MM.1S (cell line): ENCODE measurements at regions not wholly inside any gene's neighbourhood (a gene's known extent, or its start where the extent isn't known, plus 50 kb on each side); places are given as distances from the start of the nearest gene placed in this dataset.
A peak's percentile ranks its signal among the peaks of the same experiment; 100 is the strongest.

Source experiments
- DNase-seq: peaks from one replicate; pipeline ENCODE4 v3.0.0-alpha.2; 2015
- H2AFZ ChIP-seq: fragments of 300-600 bp; sonication (generic); 2 replicates; pipeline ENCODE4 v1.6.0; 2016; ENCODE audit warnings: antibody characterized with exemption, low read length
- H3F3A ChIP-seq: fragments of 300-600 bp; sonication (generic); 2 replicates; pipeline ENCODE4 v1.6.1; 2016; ENCODE audit warnings: mild to moderate bottlenecking, antibody characterized with exemption, low read length, moderate library complexity, mixed read lengths; ENCODE audit not compliant: insufficient read depth
- H3K27ac ChIP-seq: fragments of 300-600 bp; sonication (generic); 2 replicates; pipeline ENCODE4 v1.5.1; 2016; ENCODE audit warnings: mild to moderate bottlenecking, low read length
- H3K27me3 ChIP-seq: fragments of 300-600 bp; sonication (generic); replicated peaks from 2 replicates; pipeline ENCODE4 v1.6.0; 2016; ENCODE audit warnings: low read length; ENCODE audit not compliant: insufficient read depth
- H3K36me3 ChIP-seq: fragments of 300-600 bp; sonication (generic); replicated peaks from 2 replicates; pipeline ENCODE4 v1.6.1; 2016; ENCODE audit warnings: mild to moderate bottlenecking, low read length, mixed read lengths; ENCODE audit not compliant: insufficient read depth
- H3K4me1 ChIP-seq: fragments of 300-600 bp; sonication (generic); 2 replicates; pipeline ENCODE4 v1.6.1; 2016; ENCODE audit warnings: low read length, mixed read lengths
- H3K4me2 ChIP-seq: fragments of 300-600 bp; sonication (generic); 2 replicates; pipeline ENCODE4 v1.6.0; 2016; ENCODE audit warnings: low read depth, low read length
- H3K4me3 ChIP-seq: fragments of 300-600 bp; sonication (generic); 2 replicates; pipeline ENCODE4 v1.5.1; 2016; ENCODE audit warnings: low read length, mixed read lengths
- H3K79me2 ChIP-seq: fragments of 300-600 bp; sonication (generic); 2 replicates; pipeline ENCODE4 v1.6.1; 2016; ENCODE audit warnings: mixed run types, low read length, mixed read lengths
- H3K9ac ChIP-seq: fragments of 300-600 bp; sonication (generic); 2 replicates; pipeline ENCODE4 v1.6.1; 2016; ENCODE audit warnings: low read length, mixed read lengths
- H3K9me2 ChIP-seq: fragments of 300-600 bp; sonication (generic); replicated peaks from 2 replicates; pipeline ENCODE4 v1.6.1; 2016; ENCODE audit warnings: mild to moderate bottlenecking, low read length, mixed read lengths; ENCODE audit not compliant: insufficient read depth
- H3K9me3 ChIP-seq: fragments of 300-600 bp; sonication (generic); replicated peaks from 2 replicates; pipeline ENCODE4 v1.6.1; 2016; ENCODE audit warnings: mild to moderate bottlenecking, low read length, mixed read lengths; ENCODE audit not compliant: insufficient read depth
- H4K20me1 ChIP-seq: fragments of 300-600 bp; sonication (generic); 2 replicates; pipeline ENCODE4 v1.6.1; 2016; ENCODE audit warnings: mild to moderate bottlenecking, low read length, moderate library complexity, mixed read lengths; ENCODE audit not compliant: insufficient read depth
- EZH2 ChIP-seq: fragments of 300-600 bp; sonication (generic); optimal IDR thresholded peaks from 2 replicates; pipeline ENCODE3; 2017; ENCODE audit warnings: low read depth, mild to moderate bottlenecking, antibody characterized with exemption, low read length, mixed read lengths
- EZH2phosphoT487 ChIP-seq: fragments of 300-600 bp; sonication (generic); IDR thresholded peaks from 2 replicates; pipeline ENCODE4 v1.6.1; 2018; ENCODE audit warnings: antibody characterized with exemption, low read length
- TF ChIP-seq, protein P1 (sequence below): fragments of 300-600 bp; sonication (generic); IDR thresholded peaks from 2 replicates; pipeline ENCODE4 v1.5.1; 2016; ENCODE audit warnings: antibody characterized with exemption, low read length, mixed read lengths

DNA sequence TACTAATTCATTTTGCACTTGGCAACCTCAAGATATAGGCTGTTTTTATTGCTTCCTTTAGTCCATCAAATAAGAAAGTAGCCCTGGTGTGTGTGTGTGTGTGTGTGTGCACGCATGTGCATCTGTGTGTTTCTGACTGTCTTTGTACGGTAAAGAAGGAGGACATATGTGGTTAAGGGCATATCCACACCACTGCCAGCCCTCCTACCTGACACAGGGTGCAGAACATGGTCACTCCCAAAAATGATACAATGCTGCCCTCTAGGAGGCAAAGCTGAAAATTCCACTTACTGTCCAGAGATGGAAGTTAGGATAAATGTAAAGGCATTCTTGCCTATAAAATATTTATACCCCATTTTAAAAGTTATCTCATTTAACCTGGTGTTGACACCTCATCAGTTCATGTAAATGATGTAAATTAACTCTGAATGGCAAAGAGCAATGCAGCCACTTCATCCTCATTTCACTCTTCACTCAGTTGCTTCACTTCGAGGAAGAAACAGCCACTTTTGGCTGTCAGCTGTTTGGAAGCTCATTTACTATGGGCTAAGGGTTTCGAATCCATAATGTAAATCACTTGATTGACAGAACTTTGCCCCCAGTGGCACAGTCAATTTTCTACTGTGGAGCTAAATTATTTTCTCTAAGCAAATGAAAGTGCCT lies 83.1 kb upstream of the MTNR1B start:
- no peaks in the 10 kb centered on the region for H4K20me1 ChIP-seq
- H3K4me2 ChIP-seq = no peak overlapping the region
- H3K27me3 ChIP-seq = no peaks in the 10 kb centered on the region
- H3K36me3 ChIP-seq = no peaks in the 10 kb centered on the region
- H3K27ac ChIP-seq = no peak overlapping the region
- H3K4me3 ChIP-seq = no peak overlapping the region
- peak; percentile 65 for DNase-seq
- H3F3A ChIP-seq = no peaks in the 10 kb centered on the region
- no peaks in the 10 kb centered on the region for H3K4me1 ChIP-seq
- H3K9me2 ChIP-seq = no peaks in the 10 kb centered on the region
- no peaks in the 10 kb centered on the region for H3K9me3 ChIP-seq
- no peak overlapping the region for H3K9ac ChIP-seq
- H2AFZ ChIP-seq = no peak overlapping the region
- H3K79me2 ChIP-seq = no peaks in the 10 kb centered on the region
- no peak for TF ChIP-seq EZH2phosphoT487
- TF ChIP-seq, protein P1, sequence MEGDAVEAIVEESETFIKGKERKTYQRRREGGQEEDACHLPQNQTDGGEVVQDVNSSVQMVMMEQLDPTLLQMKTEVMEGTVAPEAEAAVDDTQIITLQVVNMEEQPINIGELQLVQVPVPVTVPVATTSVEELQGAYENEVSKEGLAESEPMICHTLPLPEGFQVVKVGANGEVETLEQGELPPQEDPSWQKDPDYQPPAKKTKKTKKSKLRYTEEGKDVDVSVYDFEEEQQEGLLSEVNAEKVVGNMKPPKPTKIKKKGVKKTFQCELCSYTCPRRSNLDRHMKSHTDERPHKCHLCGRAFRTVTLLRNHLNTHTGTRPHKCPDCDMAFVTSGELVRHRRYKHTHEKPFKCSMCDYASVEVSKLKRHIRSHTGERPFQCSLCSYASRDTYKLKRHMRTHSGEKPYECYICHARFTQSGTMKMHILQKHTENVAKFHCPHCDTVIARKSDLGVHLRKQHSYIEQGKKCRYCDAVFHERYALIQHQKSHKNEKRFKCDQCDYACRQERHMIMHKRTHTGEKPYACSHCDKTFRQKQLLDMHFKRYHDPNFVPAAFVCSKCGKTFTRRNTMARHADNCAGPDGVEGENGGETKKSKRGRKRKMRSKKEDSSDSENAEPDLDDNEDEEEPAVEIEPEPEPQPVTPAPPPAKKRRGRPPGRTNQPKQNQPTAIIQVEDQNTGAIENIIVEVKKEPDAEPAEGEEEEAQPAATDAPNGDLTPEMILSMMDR = peak; percentile 75

DNA sequence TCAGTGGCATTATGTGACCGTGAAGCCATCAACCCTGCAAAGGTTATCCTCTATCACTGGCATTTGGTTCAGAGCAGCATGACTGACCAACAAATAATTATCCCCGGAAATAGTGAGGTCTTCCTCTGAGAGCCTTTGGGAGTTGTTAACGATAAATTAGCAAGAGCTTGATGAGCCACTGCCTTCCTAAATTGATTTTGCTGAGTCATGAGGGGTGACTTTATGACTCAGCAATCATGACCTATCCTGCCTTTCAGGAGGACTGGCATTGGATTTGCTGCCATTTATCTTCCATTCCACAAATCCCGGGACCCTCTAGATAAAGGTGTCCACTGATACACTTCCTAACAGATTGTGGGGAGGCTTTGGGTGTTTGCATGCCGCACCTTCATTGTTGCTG lies 80.8 kb upstream of the MTNR1B start:
- Histone ChIP-seq H4K20me1 (no peaks in the 10 kb centered on the region), H3K9me3 (no peaks in the 10 kb centered on the region), H3K4me1 (peaks cover 4% of the 10 kb centered on the region), H3K27ac (no peak overlapping the region), H3K4me3 (no peak overlapping the region), H3K9ac (no peak overlapping the region), H2AFZ (no peak overlapping the region), H3K4me2 (no peak overlapping the region), H3K36me3 (no peaks in the 10 kb centered on the region), H3K79me2 (no peaks in the 10 kb centered on the region), H3K27me3 (no peaks in the 10 kb centered on the region), H3K9me2 (no peaks in the 10 kb centered on the region), H3F3A (no peaks in the 10 kb centered on the region)
- TF ChIP-seq, protein P1 = no peak
- no peak for TF ChIP-seq EZH2phosphoT487
- TF ChIP-seq EZH2 = no peak
- no peak for DNase-seq

DNA sequence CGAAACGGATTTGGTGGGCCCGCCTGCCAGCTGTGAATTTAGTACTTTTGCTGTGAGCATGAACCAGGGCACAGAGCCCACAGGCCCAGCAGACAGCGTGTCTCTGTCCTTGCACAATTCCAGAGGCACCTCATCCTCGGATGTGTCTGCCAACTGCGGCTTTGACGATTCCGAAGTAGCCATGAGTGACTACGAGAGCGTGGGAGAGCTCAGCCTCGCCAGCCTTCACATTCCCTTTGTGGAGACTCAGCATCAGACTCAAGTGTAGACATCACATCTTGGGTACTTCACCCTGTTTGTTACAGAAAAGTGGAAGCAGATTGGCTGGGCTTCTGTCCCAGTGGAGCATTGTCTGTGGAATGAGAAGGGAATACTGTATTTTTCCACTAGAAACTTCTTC lies 78.6 kb upstream of the MTNR1B start:
- Histone ChIP-seq H3K79me2 (no peaks in the 10 kb centered on the region), H3K36me3 (no peaks in the 10 kb centered on the region), H3K9me2 (no peaks in the 10 kb centered on the region), H3K27me3 (no peaks in the 10 kb centered on the region), H4K20me1 (no peaks in the 10 kb centered on the region), H3K4me2 (no peak overlapping the region), H3K9ac (no peak overlapping the region), H3K4me3 (no peak overlapping the region), H3K9me3 (no peaks in the 10 kb centered on the region), H2AFZ (no peak overlapping the region), H3K4me1 (peaks cover 13% of the 10 kb centered on the region), H3K27ac (no peak overlapping the region), H3F3A (no peaks in the 10 kb centered on the region)
- no peak for DNase-seq
- TF ChIP-seq, protein P1 = no peak
- TF ChIP-seq EZH2 (no peak), EZH2phosphoT487 (no peak)
